Bronchial epithelial cell (primary cell): ENCODE measurements at regions not wholly inside any gene's neighbourhood (a gene's known extent, or its start where the extent isn't known, plus 50 kb on each side); places are given as distances from the start of the nearest gene placed in this dataset.

Experiments used
- DNase-seq: peaks from one replicate; pipeline ENCODE4 v3.0.0-alpha.2; 2010; ENCODE audit warnings: low read depth
- FAIRE-seq: peaks from 2 replicates; lab custom pipeline; 2011; peaks lifted over from hg19 to GRCh38; lab: Jason Lieb, UNC
- H3K27me3 ChIP-seq: 2 replicates; pipeline ENCODE4 v1.5.1; 2011; ENCODE audit warnings: low read length; ENCODE audit not compliant: control insufficient read depth, insufficient read depth
- H3K36me3 ChIP-seq: 2 replicates; pipeline ENCODE4 v1.5.1; 2011; ENCODE audit warnings: low read length; ENCODE audit not compliant: control insufficient read depth, insufficient read depth
- H3K4me3 ChIP-seq: 2 replicates; pipeline ENCODE4 v1.5.1; 2011; ENCODE audit warnings: mild to moderate bottlenecking, low read depth, low read length, control low read depth
- CTCF ChIP-seq: IDR thresholded peaks from 2 replicates; pipeline ENCODE4 v1.5.1; 2011; ENCODE audit warnings: mild to moderate bottlenecking, moderate library complexity, low read length, control low read depth, inconsistent platforms; ENCODE audit not compliant: insufficient read depth, severe bottlenecking

- FAIRE-seq, result no peak
- no peaks in the 10 kb centered on the region for H3K27me3 ChIP-seq
These were observed 471.8 kb downstream of the C3orf38 start for GRCh38 chr3:88621586-88621985.

GRCh38 chr3:88623709-88624108 lies 473.9 kb downstream of the C3orf38 start:
- TF ChIP-seq CTCF, result no peak
- Histone ChIP-seq H3K36me3 (no peaks in the 10 kb centered on the region), H3K4me3 (no peak overlapping the region), H3K27me3 (no peaks in the 10 kb centered on the region)
- no peak for DNase-seq
- no peak for FAIRE-seq

More at GRCh38 chr3:88621586-88621985, 471.8 kb downstream of the C3orf38 start:
- TF ChIP-seq CTCF, result no peak
- Histone ChIP-seq H3K36me3 (no peaks in the 10 kb centered on the region), H3K4me3 (no peak overlapping the region)
- no peak for DNase-seq

GRCh38 chr3:88626456-88627120 lies 476.8 kb downstream of the C3orf38 start:
- H3K27me3 ChIP-seq, result no peaks in the 10 kb centered on the region
- no peak for FAIRE-seq
- no peak for DNase-seq
- no peak for TF ChIP-seq CTCF
- H3K36me3 ChIP-seq, result no peaks in the 10 kb centered on the region
- no peak overlapping the region for H3K4me3 ChIP-seq

GRCh38 chr3:88628901-88629300 lies 478.5 kb upstream of the EPHA3 start:
- Histone ChIP-seq H3K27me3 (no peaks in the 10 kb centered on the region), H3K4me3 (no peak overlapping the region), H3K36me3 (no peaks in the 10 kb centered on the region)
- DNase-seq (no peak), FAIRE-seq (no peak)
- TF ChIP-seq CTCF, result no peak

- Histone ChIP-seq H3K27me3 (no peaks in the 10 kb centered on the region), H3K4me3 (no peak overlapping the region), H3K36me3 (no peaks in the 10 kb centered on the region)
- TF ChIP-seq CTCF, result no peak
- DNase-seq (no peak), FAIRE-seq (no peak)
These were observed 475.2 kb upstream of the EPHA3 start for GRCh38 chr3:88632226-88632625.

GRCh38 chr3:88640581-88640980 lies 466.8 kb upstream of the EPHA3 start:
- FAIRE-seq (no peak), DNase-seq (no peak)
- Histone ChIP-seq H3K4me3 (no peak overlapping the region), H3K27me3 (no peaks in the 10 kb centered on the region), H3K36me3 (no peaks in the 10 kb centered on the region)
- TF ChIP-seq CTCF, result no peak
